HL-60 (cell line): ENCODE measurements at regions not wholly inside any gene's neighbourhood (a gene's known extent, or its start where the extent isn't known, plus 50 kb on each side); places are given as distances from the start of the nearest gene placed in this dataset.

Experiments
- DNase-seq, 2 experiments: peaks; one replicate each; pipeline ENCODE4 v3.0.0-alpha.2; 2010 to 2020; ENCODE audit warnings: low read depth in 1 of 2, low spot score in 1 of 2
- H3K27ac ChIP-seq: fragments of 250-450 bp; sonication (Bioruptor Pico); replicated peaks from 2 replicates; pipeline ENCODE4 v1.5.1; 2020; ENCODE audit warnings: mild to moderate bottlenecking, moderate library complexity
- H3K27me3 ChIP-seq: fragments of 250-450 bp; sonication (Bioruptor Pico); 2 replicates; pipeline ENCODE4 v1.5.1; 2021; ENCODE audit warnings: mild to moderate bottlenecking, moderate library complexity; ENCODE audit not compliant: insufficient read depth, poor library complexity, severe bottlenecking
- H3K4me3 ChIP-seq: replicated peaks from 2 replicates; pipeline ENCODE4 v1.5.1; 2011; ENCODE audit warnings: mild to moderate bottlenecking, control low read depth, low read length; ENCODE audit not compliant: insufficient read depth
- GABPA ChIP-seq: IDR thresholded peaks from 2 replicates; pipeline ENCODE4 v1.6.1; 2012; ENCODE audit warnings: low read depth
- POLR2AphosphoS5 ChIP-seq: IDR thresholded peaks from 2 replicates; pipeline ENCODE4 v1.6.1; 2012; ENCODE audit warnings: low read depth
- SPI1 ChIP-seq: IDR thresholded peaks from 2 replicates; pipeline ENCODE4 v1.6.1; 2012; ENCODE audit warnings: low read depth, mild to moderate bottlenecking, borderline replicate concordance
- TF ChIP-seq, protein P1 (sequence below): IDR thresholded peaks from 2 replicates; pipeline ENCODE4 v1.6.1; 2012; ENCODE audit warnings: low read depth; ENCODE audit not compliant: insufficient replicate concordance
- TF ChIP-seq, protein P2 (sequence below): IDR thresholded peaks from one replicate; pipeline ENCODE4 v1.5.1; 2011; ENCODE audit warnings: low read length, control low read depth, inconsistent platforms; ENCODE audit not compliant: insufficient read depth

GRCh38 chr13:63680704-63681103, 2265.1 kb upstream of the PCDH20 start:
- TF ChIP-seq, protein P1, sequence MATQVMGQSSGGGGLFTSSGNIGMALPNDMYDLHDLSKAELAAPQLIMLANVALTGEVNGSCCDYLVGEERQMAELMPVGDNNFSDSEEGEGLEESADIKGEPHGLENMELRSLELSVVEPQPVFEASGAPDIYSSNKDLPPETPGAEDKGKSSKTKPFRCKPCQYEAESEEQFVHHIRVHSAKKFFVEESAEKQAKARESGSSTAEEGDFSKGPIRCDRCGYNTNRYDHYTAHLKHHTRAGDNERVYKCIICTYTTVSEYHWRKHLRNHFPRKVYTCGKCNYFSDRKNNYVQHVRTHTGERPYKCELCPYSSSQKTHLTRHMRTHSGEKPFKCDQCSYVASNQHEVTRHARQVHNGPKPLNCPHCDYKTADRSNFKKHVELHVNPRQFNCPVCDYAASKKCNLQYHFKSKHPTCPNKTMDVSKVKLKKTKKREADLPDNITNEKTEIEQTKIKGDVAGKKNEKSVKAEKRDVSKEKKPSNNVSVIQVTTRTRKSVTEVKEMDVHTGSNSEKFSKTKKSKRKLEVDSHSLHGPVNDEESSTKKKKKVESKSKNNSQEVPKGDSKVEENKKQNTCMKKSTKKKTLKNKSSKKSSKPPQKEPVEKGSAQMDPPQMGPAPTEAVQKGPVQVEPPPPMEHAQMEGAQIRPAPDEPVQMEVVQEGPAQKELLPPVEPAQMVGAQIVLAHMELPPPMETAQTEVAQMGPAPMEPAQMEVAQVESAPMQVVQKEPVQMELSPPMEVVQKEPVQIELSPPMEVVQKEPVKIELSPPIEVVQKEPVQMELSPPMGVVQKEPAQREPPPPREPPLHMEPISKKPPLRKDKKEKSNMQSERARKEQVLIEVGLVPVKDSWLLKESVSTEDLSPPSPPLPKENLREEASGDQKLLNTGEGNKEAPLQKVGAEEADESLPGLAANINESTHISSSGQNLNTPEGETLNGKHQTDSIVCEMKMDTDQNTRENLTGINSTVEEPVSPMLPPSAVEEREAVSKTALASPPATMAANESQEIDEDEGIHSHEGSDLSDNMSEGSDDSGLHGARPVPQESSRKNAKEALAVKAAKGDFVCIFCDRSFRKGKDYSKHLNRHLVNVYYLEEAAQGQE = no peak
- TF ChIP-seq POLR2AphosphoS5 (no peak), SPI1 (no peak), GABPA (no peak)
- TF ChIP-seq, protein P2, sequence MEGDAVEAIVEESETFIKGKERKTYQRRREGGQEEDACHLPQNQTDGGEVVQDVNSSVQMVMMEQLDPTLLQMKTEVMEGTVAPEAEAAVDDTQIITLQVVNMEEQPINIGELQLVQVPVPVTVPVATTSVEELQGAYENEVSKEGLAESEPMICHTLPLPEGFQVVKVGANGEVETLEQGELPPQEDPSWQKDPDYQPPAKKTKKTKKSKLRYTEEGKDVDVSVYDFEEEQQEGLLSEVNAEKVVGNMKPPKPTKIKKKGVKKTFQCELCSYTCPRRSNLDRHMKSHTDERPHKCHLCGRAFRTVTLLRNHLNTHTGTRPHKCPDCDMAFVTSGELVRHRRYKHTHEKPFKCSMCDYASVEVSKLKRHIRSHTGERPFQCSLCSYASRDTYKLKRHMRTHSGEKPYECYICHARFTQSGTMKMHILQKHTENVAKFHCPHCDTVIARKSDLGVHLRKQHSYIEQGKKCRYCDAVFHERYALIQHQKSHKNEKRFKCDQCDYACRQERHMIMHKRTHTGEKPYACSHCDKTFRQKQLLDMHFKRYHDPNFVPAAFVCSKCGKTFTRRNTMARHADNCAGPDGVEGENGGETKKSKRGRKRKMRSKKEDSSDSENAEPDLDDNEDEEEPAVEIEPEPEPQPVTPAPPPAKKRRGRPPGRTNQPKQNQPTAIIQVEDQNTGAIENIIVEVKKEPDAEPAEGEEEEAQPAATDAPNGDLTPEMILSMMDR = no peak
- Histone ChIP-seq H3K27ac (no peak overlapping the region), H3K27me3 (no peaks in the 10 kb centered on the region), H3K4me3 (no peak overlapping the region)
- no peak for DNase-seq

- Histone ChIP-seq H3K27ac (no peak overlapping the region), H3K4me3 (no peak overlapping the region), H3K27me3 (peaks cover 2% of the 10 kb centered on the region)
- no peak for DNase-seq
- TF ChIP-seq, protein P2 = no peak
- no peak for TF ChIP-seq POLR2AphosphoS5
- TF ChIP-seq SPI1 = no peak
- TF ChIP-seq, protein P1 = no peak
- no peak for TF ChIP-seq GABPA
Observed at GRCh38 chr13:63671296-63671695, 2255.6 kb upstream of the PCDH20 start.

DNA sequence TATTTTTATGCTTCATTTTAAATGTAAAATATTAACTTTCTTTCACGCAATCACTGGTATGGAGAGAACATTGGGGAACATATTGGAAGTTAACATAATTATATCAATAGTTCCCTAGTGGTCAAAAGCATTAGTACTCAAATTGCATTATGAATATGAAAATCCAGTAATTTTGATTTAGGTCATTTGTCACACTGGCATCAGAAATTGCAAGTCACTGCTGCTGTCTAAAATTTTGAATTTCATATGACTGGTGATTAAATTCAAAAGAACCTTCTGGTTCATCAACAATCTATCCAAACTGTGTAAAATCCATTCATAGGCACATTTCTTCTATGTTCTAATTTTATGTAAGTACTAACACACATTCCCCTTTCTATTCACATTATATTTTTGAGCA, 2235.7 kb upstream of the PCDH20 start:
- no peak for DNase-seq
- TF ChIP-seq SPI1 (no peak), GABPA (no peak), POLR2AphosphoS5 (no peak)
- TF ChIP-seq, protein P1 = no peak
- TF ChIP-seq, protein P2 = no peak
- Histone ChIP-seq H3K4me3 (no peak overlapping the region), H3K27me3 (no peaks in the 10 kb centered on the region), H3K27ac (no peak overlapping the region)
